IMR-90 (cell line): ENCODE measurements at regions not wholly inside any gene's neighbourhood (a gene's known extent, or its start where the extent isn't known, plus 50 kb on each side); places are given as distances from the start of the nearest gene placed in this dataset.
A peak's percentile ranks its signal among the peaks of the same experiment; 100 is the strongest.

Experiments used
- ATAC-seq: fragments of 200-7000 bp; cut with Tn5 transposase; 2 replicates; pipeline ENCODE4 v1.9.1; 2020; ENCODE audit warnings: low read depth, mild to moderate bottlenecking, moderate library complexity
- BruUV-seq: library from RNA; stranded (reverse); fragments of 400-500 nt; replicated peaks from 2 replicates; lab custom pipeline; 2021; lab: Mats Ljungman, UMichigan
- CTCF ChIA-PET: fragments of 300-600 bp; formaldehyde crosslinking; extraction: SDS; loops from one replicate; lab custom pipeline; 2021; ENCODE audit warnings: antibody characterized with exemption; lab: Yijun Ruan, JAX
- POLR2A ChIA-PET: fragments of 300-600 bp; sonication (Branson Sonifier 250); formaldehyde crosslinking; loops from one replicate; lab custom pipeline; 2022; ENCODE audit warnings: antibody characterized with exemption; ENCODE audit not compliant: unreplicated experiment; lab: Charles Lee
- DNase-seq: peaks from one replicate; pipeline ENCODE4 v3.0.0; 2013
- H2AFZ ChIP-seq: replicated peaks from 2 replicates; pipeline ENCODE3; 2013; ENCODE audit warnings: low read length, mild to moderate bottlenecking; ENCODE audit not compliant: poor library complexity
- H2AK5ac ChIP-seq: 2 replicates; pipeline ENCODE4 v1.6.1; 2013; ENCODE audit warnings: low read depth, low read length, inconsistent platforms
- H2AK9ac ChIP-seq: replicated peaks from 2 replicates; pipeline ENCODE3; 2013; ENCODE audit warnings: mild to moderate bottlenecking, low read depth, low read length, moderate library complexity; ENCODE audit not compliant: poor library complexity
- H2BK120ac ChIP-seq: 2 replicates; pipeline ENCODE4 v1.6.1; 2013; ENCODE audit warnings: low read depth, low read length, inconsistent platforms
- H2BK15ac ChIP-seq: 3 replicates; pipeline ENCODE4 v1.6.1; 2013; ENCODE audit warnings: low read depth, low read length, inconsistent platforms
- H2BK20ac ChIP-seq: 2 replicates; pipeline ENCODE4 v1.6.1; 2013; ENCODE audit warnings: low read depth, mild to moderate bottlenecking, inconsistent platforms, low read length, moderate library complexity
- H2BK5ac ChIP-seq: 2 replicates; pipeline ENCODE4 v1.6.1; 2013; ENCODE audit warnings: mild to moderate bottlenecking, low read depth, low read length, inconsistent platforms; ENCODE audit not compliant: poor library complexity, severe bottlenecking
- H3K14ac ChIP-seq: replicated peaks from 2 replicates; pipeline ENCODE4 v1.6.1; 2013; ENCODE audit warnings: low read depth, low read length, inconsistent platforms
- H3K18ac ChIP-seq: 2 replicates; pipeline ENCODE4 v1.6.1; 2013; ENCODE audit warnings: low read depth, low read length, control low read depth
- H3K23ac ChIP-seq: 2 replicates; pipeline ENCODE4 v1.6.1; 2013; ENCODE audit warnings: low read depth, low read length, inconsistent platforms
- H3K27ac ChIP-seq: 2 replicates; pipeline ENCODE4 v1.5.1; 2013; ENCODE audit warnings: mild to moderate bottlenecking, control low read depth, low read length; ENCODE audit not compliant: insufficient read depth
- H3K27me3 ChIP-seq: 2 replicates; pipeline ENCODE4 v1.6.1; 2013; ENCODE audit warnings: low read length; ENCODE audit not compliant: control insufficient read depth, insufficient read depth
- H3K36me3 ChIP-seq: 2 replicates; pipeline ENCODE4 v1.6.1; 2013; ENCODE audit warnings: low read length, mixed read lengths; ENCODE audit not compliant: control insufficient read depth, insufficient read depth
- H3K4ac ChIP-seq: 2 replicates; pipeline ENCODE4 v1.6.1; 2013; ENCODE audit warnings: low read depth, low read length, inconsistent platforms
- H3K4me1 ChIP-seq: 2 replicates; pipeline ENCODE4 v1.6.1; 2013; ENCODE audit warnings: low read length, mixed read lengths; ENCODE audit not compliant: control insufficient read depth, insufficient read depth
- H3K4me2 ChIP-seq: 2 replicates; pipeline ENCODE4 v1.6.1; 2013; ENCODE audit warnings: low read depth, mild to moderate bottlenecking, control low read depth, low read length, moderate library complexity
- H3K4me3 ChIP-seq: 2 replicates; pipeline ENCODE4 v1.5.1; 2013; ENCODE audit warnings: low read depth, mild to moderate bottlenecking, control low read depth, low read length, moderate library complexity; ENCODE audit not compliant: insufficient read depth
- H3K56ac ChIP-seq: 2 replicates; pipeline ENCODE4 v1.6.1; 2013; ENCODE audit warnings: low read length, inconsistent platforms; ENCODE audit not compliant: insufficient read depth; ENCODE audit errors: extremely low read depth
- H3K79me1 ChIP-seq, 2 experiments: 2 replicates each; pipeline ENCODE4 v1.6.1; 2013; ENCODE audit warnings: low read length in 2 of 2, inconsistent platforms in 1 of 2, low read depth in 1 of 2
- H3K9ac ChIP-seq: 2 replicates; pipeline ENCODE4 v1.6.1; 2013; ENCODE audit warnings: low read depth, low read length, control low read depth
- H3K9me1 ChIP-seq: 2 replicates; pipeline ENCODE4 v1.6.1; 2013; ENCODE audit warnings: low read length, inconsistent platforms; ENCODE audit not compliant: insufficient read depth
- H3K9me3 ChIP-seq: 2 replicates; pipeline ENCODE4 v1.6.1; 2013; ENCODE audit warnings: low read length; ENCODE audit not compliant: control insufficient read depth, insufficient read depth
- H4K20me1 ChIP-seq: 2 replicates; pipeline ENCODE4 v1.6.1; 2013; ENCODE audit warnings: low read length, inconsistent platforms; ENCODE audit not compliant: insufficient read depth
- H4K5ac ChIP-seq: 2 replicates; pipeline ENCODE4 v1.6.1; 2013; ENCODE audit warnings: mild to moderate bottlenecking, low read depth, low read length, control low read depth
- H4K8ac ChIP-seq, 2 experiments: 2 replicates each; pipeline ENCODE4 v1.6.1; 2013; ENCODE audit warnings: low read depth in 2 of 2, low read length in 2 of 2, control low read depth in 1 of 2, inconsistent platforms in 1 of 2
- H4K91ac ChIP-seq: 2 replicates; pipeline ENCODE4 v1.6.1; 2013; ENCODE audit warnings: low read depth, low read length, inconsistent platforms; ENCODE audit not compliant: insufficient read depth
- BHLHE40 ChIP-seq: fragments of 150-350 bp; IDR thresholded peaks from 2 replicates; pipeline ENCODE4 v1.6.1; 2016; ENCODE audit warnings: mild to moderate bottlenecking, low read depth, low read length
- CEBPB ChIP-seq: IDR thresholded peaks from 2 replicates; pipeline ENCODE4 v1.6.1; 2012; ENCODE audit warnings: low read depth, low read length, improper control_type of control experiment
- CHD1 ChIP-seq: IDR thresholded peaks from 2 replicates; pipeline ENCODE4 v1.6.1; 2012; ENCODE audit warnings: low read depth, low read length, improper control_type of control experiment
- FOS ChIP-seq: fragments of 150-350 bp; IDR thresholded peaks from 2 replicates; pipeline ENCODE4 v1.6.1; 2016; ENCODE audit warnings: low read depth, low read length
- MAFK ChIP-seq: IDR thresholded peaks from 2 replicates; pipeline ENCODE4 v1.6.1; 2012; ENCODE audit warnings: low read depth, low read length, improper control_type of control experiment
- MXI1 ChIP-seq: IDR thresholded peaks from 2 replicates; pipeline ENCODE4 v1.6.1; 2012; ENCODE audit warnings: low read depth, mild to moderate bottlenecking, low read length, moderate library complexity, borderline replicate concordance
- NFE2L2 ChIP-seq: fragments of 150-350 bp; IDR thresholded peaks from 2 replicates; pipeline ENCODE4 v1.6.1; 2016; ENCODE audit warnings: low read depth, mild to moderate bottlenecking, low read length
- POLR2A ChIP-seq: IDR thresholded peaks from 2 replicates; pipeline ENCODE4 v1.6.1; 2012; ENCODE audit warnings: mild to moderate bottlenecking, low read depth, low read length
- RAD21 ChIP-seq: IDR thresholded peaks from 2 replicates; pipeline ENCODE4 v1.6.1; 2012; ENCODE audit warnings: low read length, improper control_type of control experiment
- RCOR1 ChIP-seq: IDR thresholded peaks from 2 replicates; pipeline ENCODE4 v1.6.1; 2012; ENCODE audit warnings: mild to moderate bottlenecking, low read length, improper control_type of control experiment; ENCODE audit not compliant: insufficient replicate concordance
- RFX5 ChIP-seq: IDR thresholded peaks from 2 replicates; pipeline ENCODE4 v1.8.0; 2012; ENCODE audit warnings: low read depth, mild to moderate bottlenecking, low read length, moderate library complexity
- SMC3 ChIP-seq: fragments of 150-350 bp; IDR thresholded peaks from 2 replicates; pipeline ENCODE4 v1.6.1; 2016; ENCODE audit warnings: low read depth, mild to moderate bottlenecking, antibody characterized with exemption, low read length, moderate library complexity
- WGBS, 2 experiments: methylation state at CpG; one replicate each; pipeline versions ENCODE4 v1.1.5 to v1.1.7; 2013; ENCODE audit warnings: missing lambda C conversion rate in 2 of 2; ENCODE audit not compliant: insufficient read length in 1 of 2; ENCODE audit errors: extremely low coverage in 2 of 2; 5-methylcytosine and 5-hydroxymethylcytosine counted together
- dilution Hi-C: fragments of 300-500 bp; cut with HindIII; formaldehyde crosslinking; loops from one replicate; pipeline ENCODE4 v1.14.3; 2018; ENCODE audit warnings: low sequenced_read_pairs; ENCODE audit not compliant: unreplicated experiment
- in situ Hi-C: fragments of 300-500 bp; cut with MboI; formaldehyde crosslinking; loops from 3 replicates; pipeline ENCODE4 v1.14.3; 2019; ENCODE audit warnings: low sequenced_read_pairs, inconsistent platforms, mixed read lengths
- intact Hi-C: fragments of 100-400 bp; cut with micrococcal nuclease; formaldehyde crosslinking; loops from 2 replicates; pipeline ENCODE4 v1.10.0; 2022
- TF ChIP-seq, protein P1 (sequence below): fragments of 150-350 bp; IDR thresholded peaks from 2 replicates; pipeline ENCODE4 v1.6.1; 2016; ENCODE audit warnings: low read depth, mild to moderate bottlenecking, low read length, moderate library complexity, borderline replicate concordance
- TF ChIP-seq, protein P2 (sequence below): fragments of 150-350 bp; IDR thresholded peaks from 2 replicates; pipeline ENCODE4 v1.6.1; 2017; ENCODE audit warnings: mild to moderate bottlenecking, antibody characterized with exemption, low read length, low read depth

DNA sequence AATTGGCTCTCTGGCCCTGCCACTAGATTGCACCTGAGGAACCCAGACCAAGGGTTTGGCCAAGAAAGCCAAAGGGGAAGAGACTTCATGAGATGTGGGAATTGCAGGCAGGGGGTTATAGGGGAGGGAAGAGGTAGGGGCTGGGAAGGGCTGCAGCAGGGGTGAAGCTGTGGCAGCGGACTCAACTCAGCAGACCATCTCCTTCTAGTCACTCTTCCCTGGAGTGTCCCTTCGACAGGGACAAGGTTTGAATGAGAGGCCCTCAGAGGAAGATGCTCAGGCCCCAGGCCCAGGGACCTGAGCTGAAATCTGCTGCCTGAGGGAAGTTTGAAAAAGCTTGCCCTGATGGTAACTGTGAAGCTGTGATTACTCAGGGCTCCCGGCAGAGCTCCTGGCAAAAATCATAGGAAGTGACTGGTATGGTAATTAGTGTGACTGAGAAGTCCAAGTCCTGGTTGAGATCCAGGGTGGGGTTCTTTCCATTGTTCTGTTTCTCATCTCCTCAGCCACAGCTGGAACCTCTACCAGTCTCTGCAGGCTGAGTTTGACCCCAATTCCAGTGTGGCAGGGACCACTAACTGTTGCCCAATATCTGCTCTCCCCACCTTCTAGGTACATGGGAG lies 300.9 kb downstream of the CYP26B1 start:
- ChIA-PET POLR2A (no interaction called here), CTCF (no interaction called here)
- Histone ChIP-seq H2BK15ac (no peak overlapping the region), H2BK5ac (no peak overlapping the region), H3K4ac (no peak overlapping the region), H3K36me3 (no peaks in the 10 kb centered on the region), H2AK5ac (no peak overlapping the region), H2BK20ac (no peak overlapping the region), H4K8ac (no peak overlapping the region), H3K27ac (no peak overlapping the region), H3K9me1 (peaks cover 5% of the 10 kb centered on the region), H2BK120ac (no peak overlapping the region), H2AFZ (no peak overlapping the region), H4K91ac (no peak overlapping the region), H3K9ac (no peak overlapping the region), H4K20me1 (no peaks in the 10 kb centered on the region), H2AK9ac (no peak overlapping the region), H3K4me3 (no peak overlapping the region), H3K56ac (no peak overlapping the region), H3K18ac (no peak overlapping the region), H3K4me2 (no peak overlapping the region), H4K5ac (no peak overlapping the region), H3K27me3 (peaks cover 18% of the 10 kb centered on the region), H3K79me1 (no peaks in the 10 kb centered on the region), H3K9me3 (no peaks in the 10 kb centered on the region), H3K4me1 (peaks cover 5% of the 10 kb centered on the region), H3K14ac (no peak overlapping the region), H3K23ac (no peak overlapping the region)
- intact Hi-C loops = no loop called here
- ATAC-seq = no peak
- BruUV-seq = no TSS peak
- dilution Hi-C loops = no loop called here
- peak; percentile 18 for DNase-seq
- no CpG with 5 or more reads among the region's 3 CpGs for WGBS, 2 experiments
- TF ChIP-seq RFX5 (no peak), CEBPB (no peak), MXI1 (no peak), FOS (no peak), RAD21 (no peak), POLR2A (no peak), CHD1 (no peak), NFE2L2 (no peak), RCOR1 (no peak), SMC3 (no peak), MAFK (no peak), BHLHE40 (no peak)
- TF ChIP-seq, protein P1, sequence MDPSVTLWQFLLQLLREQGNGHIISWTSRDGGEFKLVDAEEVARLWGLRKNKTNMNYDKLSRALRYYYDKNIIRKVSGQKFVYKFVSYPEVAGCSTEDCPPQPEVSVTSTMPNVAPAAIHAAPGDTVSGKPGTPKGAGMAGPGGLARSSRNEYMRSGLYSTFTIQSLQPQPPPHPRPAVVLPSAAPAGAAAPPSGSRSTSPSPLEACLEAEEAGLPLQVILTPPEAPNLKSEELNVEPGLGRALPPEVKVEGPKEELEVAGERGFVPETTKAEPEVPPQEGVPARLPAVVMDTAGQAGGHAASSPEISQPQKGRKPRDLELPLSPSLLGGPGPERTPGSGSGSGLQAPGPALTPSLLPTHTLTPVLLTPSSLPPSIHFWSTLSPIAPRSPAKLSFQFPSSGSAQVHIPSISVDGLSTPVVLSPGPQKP = no peak
- TF ChIP-seq, protein P2, sequence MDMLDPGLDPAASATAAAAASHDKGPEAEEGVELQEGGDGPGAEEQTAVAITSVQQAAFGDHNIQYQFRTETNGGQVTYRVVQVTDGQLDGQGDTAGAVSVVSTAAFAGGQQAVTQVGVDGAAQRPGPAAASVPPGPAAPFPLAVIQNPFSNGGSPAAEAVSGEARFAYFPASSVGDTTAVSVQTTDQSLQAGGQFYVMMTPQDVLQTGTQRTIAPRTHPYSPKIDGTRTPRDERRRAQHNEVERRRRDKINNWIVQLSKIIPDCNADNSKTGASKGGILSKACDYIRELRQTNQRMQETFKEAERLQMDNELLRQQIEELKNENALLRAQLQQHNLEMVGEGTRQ = no peak
- in situ Hi-C loops = no loop called here
